ENCODE measurements at regions not wholly inside any gene's neighbourhood (a gene's known extent, or its start where the extent isn't known, plus 50 kb on each side); places are given as distances from the start of the nearest gene placed in this dataset.

GRCh38 chr10:125259651-125260050 lies 99.3 kb upstream of the CTBP2 start:
- POLR2A ChIA-PET: no interaction called here
- no peak for DNase-seq

More at GRCh38 chr10:125259651-125260050, 99.3 kb upstream of the CTBP2 start:
- Histone ChIP-seq H3K79me2 (ENCODE audit: insufficient read depth) (no peaks in the 10 kb centered on the region), H3K9ac (no peak overlapping the region), H3K9me2 (no peaks in the 10 kb centered on the region), H3K4me2 (no peak overlapping the region), H2AFZ (ENCODE audit: low read depth) (no peak overlapping the region), H3K9me3 (no peaks in the 10 kb centered on the region), H4K20me1 (ENCODE audit: insufficient read depth) (no peaks in the 10 kb centered on the region), H3K4me1 (ENCODE audit: control insufficient read depth in 1 of 2, insufficient read depth in 2 of 2, low read depth in 1 of 2, low read length in 1 of 2) (peaks cover 0 to 6% of the 10 kb centered on the region in 2 experiments; a peak in 1 of 4 replicates), H3K4me3 (ENCODE audit: low read depth in 2 of 2, low read length in 1 of 2) (no peak overlapping the region), H3K27ac (ENCODE audit: low read depth in 2 of 2, low read length in 1 of 2) (no peak overlapping the region), H3K27me3 (ENCODE audit: insufficient read depth) (no peaks in the 10 kb centered on the region), H3F3A (replicated peaks; ENCODE audit: insufficient read depth) (no peaks in the 10 kb centered on the region), H3K36me3 (replicated peaks in 1 of 2; ENCODE audit: control insufficient read depth in 1 of 2, insufficient read depth in 2 of 2, low read length in 1 of 2) (no peaks in the 10 kb centered on the region)
- CTCF ChIA-PET: no interaction called here
- TF ChIP-seq FOSL2 (IDR thresholded peaks at IDR 0.05; ENCODE audit: borderline replicate concordance, low read depth) (no peak), MEF2A (IDR thresholded peaks at IDR 0.05; ENCODE audit: borderline replicate concordance, low read depth) (no peak), GATA2 (CRISPR knock-in tag; IDR thresholded peaks at IDR 0.05) (no peak), FOXJ3 (CRISPR knock-in tag; IDR thresholded peaks at IDR 0.05) (no peak), ELF1 (IDR thresholded peaks at IDR 0.05) (no peak), CHD2 (IDR thresholded peaks at IDR 0.05; ENCODE audit: low read length, partially characterized antibody) (no peak), JUND (IDR thresholded peaks at IDR 0.05) (no peak), EP300 (IDR thresholded peaks at IDR 0.05; ENCODE audit: borderline replicate concordance in 1 of 2, low read depth in 1 of 2, low read length in 1 of 2) (no peak), REST (IDR thresholded peaks at IDR 0.05; ENCODE audit: low read depth, low read length) (no peak), YY1 (IDR thresholded peaks at IDR 0.05; ENCODE audit: low read depth) (no peak), NFIC (IDR thresholded peaks at IDR 0.05; ENCODE audit: borderline replicate concordance) (no peak), MXI1 (IDR thresholded peaks at IDR 0.05; ENCODE audit: low read depth, low read length) (no peak), PBX3 (IDR thresholded peaks at IDR 0.05) (no peak), NRF1 (IDR thresholded peaks at IDR 0.05; ENCODE audit: low read depth, low read length) (no peak), RCOR1 (IDR thresholded peaks at IDR 0.05; ENCODE audit: low read length) (no peak)
- TF ChIP-seq, protein P1, sequence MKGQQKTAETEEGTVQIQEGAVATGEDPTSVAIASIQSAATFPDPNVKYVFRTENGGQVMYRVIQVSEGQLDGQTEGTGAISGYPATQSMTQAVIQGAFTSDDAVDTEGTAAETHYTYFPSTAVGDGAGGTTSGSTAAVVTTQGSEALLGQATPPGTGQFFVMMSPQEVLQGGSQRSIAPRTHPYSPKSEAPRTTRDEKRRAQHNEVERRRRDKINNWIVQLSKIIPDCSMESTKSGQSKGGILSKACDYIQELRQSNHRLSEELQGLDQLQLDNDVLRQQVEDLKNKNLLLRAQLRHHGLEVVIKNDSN (IDR thresholded peaks at IDR 0.05; ENCODE audit: borderline replicate concordance, low read depth): no peak
- WGBS (ENCODE audit: low lambda C conversion rate): 60% methylated on average over 4 of the region's 4 CpGs

All from SK-N-SH (cell line).